Fibroblast of upper back skin (primary cell): ENCODE measurements at regions not wholly inside any gene's neighbourhood (a gene's known extent, or its start where the extent isn't known, plus 50 kb on each side); places are given as distances from the start of the nearest gene placed in this dataset.

Source experiments
- DNase-seq: peaks from one replicate; pipeline ENCODE4 v3.0.0-alpha.2; 2013

- peak; percentile 59 for DNase-seq
Measured at GRCh38 chr5:74040811-74041491, 415.0 kb downstream of the ARHGEF28 start.

GRCh38 chr5:74040065-74040551 lies 414.1 kb downstream of the ARHGEF28 start:
- peak; percentile 98 for DNase-seq

- DNase-seq: no peak
Measured at GRCh38 chr5:74037321-74037720, 411.3 kb downstream of the ARHGEF28 start.

- peak; percentile 78 for DNase-seq
Measured at GRCh38 chr5:74035521-74035937, 409.5 kb downstream of the ARHGEF28 start.

- DNase-seq: peak; percentile 50
Measured at GRCh38 chr5:74034733-74035132, 408.7 kb downstream of the ARHGEF28 start.

- no peak for DNase-seq
Measured at GRCh38 chr5:74032617-74033016, 406.6 kb downstream of the ARHGEF28 start.

- no peak for DNase-seq
Measured at GRCh38 chr5:74031536-74031935, 405.5 kb downstream of the ARHGEF28 start.

- DNase-seq: no peak
Measured at GRCh38 chr5:74030821-74031220, 404.8 kb downstream of the ARHGEF28 start.

GRCh38 chr5:74030371-74030770 lies 404.4 kb downstream of the ARHGEF28 start:
- DNase-seq: no peak

GRCh38 chr5:74028976-74029375 lies 403.0 kb downstream of the ARHGEF28 start:
- no peak for DNase-seq

GRCh38 chr5:74028406-74028805 lies 402.4 kb downstream of the ARHGEF28 start:
- DNase-seq: no peak

GRCh38 chr5:74027732-74028338 lies 401.8 kb downstream of the ARHGEF28 start:
- DNase-seq: no peak

GRCh38 chr5:74026310-74026709 lies 400.3 kb downstream of the ARHGEF28 start:
- DNase-seq: no peak

GRCh38 chr5:74021126-74021525 lies 395.1 kb downstream of the ARHGEF28 start:
- DNase-seq: no peak

- no peak for DNase-seq
Measured at GRCh38 chr5:74020503-74020902, 394.5 kb downstream of the ARHGEF28 start.

GRCh38 chr5:74019923-74020322 lies 393.9 kb downstream of the ARHGEF28 start:
- DNase-seq: no peak

- DNase-seq: peak; percentile 50
Measured at GRCh38 chr5:74017786-74018211, 391.8 kb downstream of the ARHGEF28 start.

GRCh38 chr5:74017112-74017511 lies 391.1 kb downstream of the ARHGEF28 start:
- no peak for DNase-seq

GRCh38 chr5:74016373-74016772 lies 390.4 kb downstream of the ARHGEF28 start:
- DNase-seq: no peak

GRCh38 chr5:74015716-74016115 lies 389.7 kb downstream of the ARHGEF28 start:
- DNase-seq: no peak

GRCh38 chr5:74013222-74013621 lies 387.2 kb downstream of the ARHGEF28 start:
- DNase-seq: no peak

- DNase-seq: no peak
Measured at GRCh38 chr5:74009502-74009901, 383.5 kb downstream of the ARHGEF28 start.

GRCh38 chr5:74007193-74007592 lies 381.2 kb downstream of the ARHGEF28 start:
- no peak for DNase-seq

- DNase-seq: peak; percentile 30
Measured at GRCh38 chr5:73999297-73999696, 373.3 kb downstream of the ARHGEF28 start.

- DNase-seq: no peak
Measured at GRCh38 chr5:73998489-73998888, 372.5 kb downstream of the ARHGEF28 start.
